Astrocyte (in vitro differentiated cells and primary cell): ENCODE measurements at regions not wholly inside any gene's neighbourhood (a gene's known extent, or its start where the extent isn't known, plus 50 kb on each side); places are given as distances from the start of the nearest gene placed in this dataset.
A peak's percentile ranks its signal among the peaks of the same experiment; 100 is the strongest.

ENCODE experiments used
- DNase-seq: peaks from one replicate; pipeline ENCODE4 v3.0.0-alpha.2; 2010; ENCODE audit warnings: low read depth
- FAIRE-seq: peaks from 2 replicates; lab custom pipeline; 2011; peaks lifted over from hg19 to GRCh38; lab: Jason Lieb, UNC
- H2AFZ ChIP-seq: 2 replicates; pipeline ENCODE4 v1.6.0; 2012; ENCODE audit warnings: low read depth, low read length, inconsistent platforms
- H3K27ac ChIP-seq: 2 replicates; pipeline ENCODE4 v1.5.1; 2011; ENCODE audit warnings: low read depth, low read length, inconsistent platforms
- H3K27me3 ChIP-seq: 2 replicates; pipeline ENCODE4 v1.6.0; 2011; ENCODE audit warnings: low read length, inconsistent platforms; ENCODE audit not compliant: insufficient read depth
- H3K36me3 ChIP-seq: 2 replicates; pipeline ENCODE4 v1.5.1; 2011; ENCODE audit warnings: low read length, inconsistent platforms; ENCODE audit not compliant: insufficient read depth
- H3K4me1 ChIP-seq: 2 replicates; pipeline ENCODE4 v1.5.1; 2011; ENCODE audit warnings: low read length, inconsistent platforms; ENCODE audit not compliant: insufficient read depth
- H3K4me2 ChIP-seq: 2 replicates; pipeline ENCODE4 v1.6.0; 2012; ENCODE audit warnings: low read length, inconsistent platforms
- H3K4me3 ChIP-seq: 2 replicates; pipeline ENCODE4 v1.5.1; 2011; ENCODE audit warnings: low read depth, mild to moderate bottlenecking, low read length, inconsistent platforms; ENCODE audit not compliant: insufficient read depth
- H3K79me2 ChIP-seq: 2 replicates; pipeline ENCODE4 v1.6.0; 2012; ENCODE audit warnings: mild to moderate bottlenecking, low read length, inconsistent platforms; ENCODE audit not compliant: insufficient read depth
- H3K9ac ChIP-seq: 2 replicates; pipeline ENCODE4 v1.6.0; 2012; ENCODE audit warnings: mild to moderate bottlenecking, low read length, inconsistent platforms
- H3K9me3 ChIP-seq: 2 replicates; pipeline ENCODE4 v1.5.1; 2012; ENCODE audit warnings: low read depth, mild to moderate bottlenecking, low read length, inconsistent platforms; ENCODE audit not compliant: insufficient read depth
- H4K20me1 ChIP-seq: 2 replicates; pipeline ENCODE4 v1.6.0; 2012; ENCODE audit warnings: low read length, inconsistent platforms; ENCODE audit not compliant: insufficient read depth
- H3K27ac Mint-ChIP-seq: one replicate; pipeline ENCODE4 v1.8.0; 2021; ENCODE audit warnings: mild to moderate bottlenecking, mixed read lengths; ENCODE audit not compliant: unreplicated experiment
- H3K27me3 Mint-ChIP-seq: one replicate; pipeline ENCODE4 v1.8.0; 2021; ENCODE audit warnings: low read depth, mixed read lengths; ENCODE audit not compliant: unreplicated experiment
- H3K36me3 Mint-ChIP-seq: one replicate; pipeline ENCODE4 v1.8.0; 2021; ENCODE audit warnings: low read depth, mixed read lengths; ENCODE audit not compliant: unreplicated experiment
- H3K4me1 Mint-ChIP-seq: one replicate; pipeline ENCODE4 v1.8.0; 2021; ENCODE audit warnings: low read depth, mixed read lengths; ENCODE audit not compliant: unreplicated experiment
- H3K4me3 Mint-ChIP-seq: one replicate; pipeline ENCODE4 v1.8.0; 2021; ENCODE audit warnings: mild to moderate bottlenecking, moderate library complexity, mixed read lengths; ENCODE audit not compliant: unreplicated experiment
- H3K9me3 Mint-ChIP-seq: one replicate; pipeline ENCODE4 v1.8.0; 2021; ENCODE audit warnings: mild to moderate bottlenecking, mixed read lengths; ENCODE audit not compliant: unreplicated experiment
- CTCF ChIP-seq: IDR thresholded peaks from 2 replicates; pipeline ENCODE4 v1.5.1; 2011; ENCODE audit warnings: low read depth, mild to moderate bottlenecking, inconsistent platforms, low read length, moderate library complexity; ENCODE audit not compliant: insufficient read depth
- EZH2 ChIP-seq: IDR thresholded peaks from 2 replicates; pipeline ENCODE4 v1.6.1; 2012; ENCODE audit warnings: mild to moderate bottlenecking, low read length, inconsistent platforms; ENCODE audit not compliant: insufficient read depth

- no peaks in the 10 kb centered on the region for H4K20me1 ChIP-seq
- H3K9ac ChIP-seq: no peak overlapping the region
- DNase-seq (no peak), FAIRE-seq (no peak)
- Mint-ChIP-seq H3K4me3 (no peak overlapping the region), H3K27ac (no peak overlapping the region), H3K4me1 (no peaks in the 10 kb centered on the region), H3K9me3 (peaks cover 4% of the 10 kb centered on the region), H3K27me3 (peaks cover 2% of the 10 kb centered on the region), H3K36me3 (no peaks in the 10 kb centered on the region)
- no peaks in the 10 kb centered on the region for H3K4me1 ChIP-seq
- H3K27ac ChIP-seq: no peak overlapping the region
- no peaks in the 10 kb centered on the region for H3K79me2 ChIP-seq
- H3K4me2 ChIP-seq: no peak overlapping the region
- no peaks in the 10 kb centered on the region for H3K36me3 ChIP-seq
- H3K4me3 ChIP-seq: no peak overlapping the region
- no peak overlapping the region for H2AFZ ChIP-seq
- no peaks in the 10 kb centered on the region for H3K27me3 ChIP-seq
- TF ChIP-seq CTCF: no peak
- no peak for TF ChIP-seq EZH2
- H3K9me3 ChIP-seq: peaks cover 4% of the 10 kb centered on the region
Measured at GRCh38 chr2:59690849-59691248, 862.6 kb downstream of the BCL11A start.

DNA sequence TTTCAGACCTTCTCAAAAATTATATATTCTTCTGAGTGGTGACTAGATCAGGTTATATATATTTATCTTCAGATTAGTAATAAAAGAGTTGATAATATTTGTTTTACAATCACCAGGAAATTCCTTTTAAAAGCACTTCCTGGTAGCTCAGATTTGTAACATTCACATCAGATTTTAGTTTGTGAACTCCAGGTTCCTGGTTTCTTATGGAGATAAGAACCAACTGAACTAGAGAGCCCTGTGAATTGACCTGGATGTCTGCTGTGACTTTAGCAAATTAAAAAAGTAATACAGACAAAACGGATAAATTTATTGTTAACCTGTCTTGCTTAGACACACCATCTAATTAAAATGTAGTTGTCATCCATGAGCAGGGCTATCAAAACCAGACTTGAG lies 868.7 kb downstream of the BCL11A start:
- FAIRE-seq: no peak

GRCh38 chr2:59684116-59684770 lies 869.2 kb downstream of the BCL11A start:
- Histone ChIP-seq H3K4me2 (no peak overlapping the region), H3K9ac (no peak overlapping the region), H3K79me2 (no peaks in the 10 kb centered on the region), H3K27ac (no peak overlapping the region), H3K4me1 (no peaks in the 10 kb centered on the region), H3K27me3 (no peaks in the 10 kb centered on the region), H2AFZ (no peak overlapping the region), H3K36me3 (no peaks in the 10 kb centered on the region), H4K20me1 (no peaks in the 10 kb centered on the region), H3K9me3 (no peaks in the 10 kb centered on the region), H3K4me3 (no peak overlapping the region)
- DNase-seq: no peak
- peak overlapping the region; percentile 31 for H3K27ac Mint-ChIP-seq
- H3K4me3 Mint-ChIP-seq: no peak overlapping the region
- peaks cover 7% of the 10 kb centered on the region for H3K4me1 Mint-ChIP-seq
- no peak for TF ChIP-seq CTCF
- TF ChIP-seq EZH2: no peak
- H3K36me3 Mint-ChIP-seq: no peaks in the 10 kb centered on the region
- FAIRE-seq: no peak
- H3K27me3 Mint-ChIP-seq: peaks cover 3% of the 10 kb centered on the region
- H3K9me3 Mint-ChIP-seq: peaks cover 2% of the 10 kb centered on the region

More for the DNA sequence above, 868.7 kb downstream of the BCL11A start:
- no peak overlapping the region for H3K4me2 ChIP-seq
- H4K20me1 ChIP-seq: no peaks in the 10 kb centered on the region
- Mint-ChIP-seq H3K27ac (peak overlapping the region; percentile 31), H3K4me1 (peaks cover 7% of the 10 kb centered on the region), H3K9me3 (peaks cover 2% of the 10 kb centered on the region), H3K4me3 (no peak overlapping the region), H3K36me3 (no peaks in the 10 kb centered on the region), H3K27me3 (peaks cover 3% of the 10 kb centered on the region)
- no peak overlapping the region for H3K4me3 ChIP-seq
- TF ChIP-seq EZH2: no peak
- no peaks in the 10 kb centered on the region for H3K9me3 ChIP-seq
- no peaks in the 10 kb centered on the region for H3K79me2 ChIP-seq
- no peak overlapping the region for H2AFZ ChIP-seq
- no peaks in the 10 kb centered on the region for H3K4me1 ChIP-seq
- no peaks in the 10 kb centered on the region for H3K27me3 ChIP-seq
- DNase-seq: no peak
- H3K27ac ChIP-seq: no peak overlapping the region
- H3K9ac ChIP-seq: no peak overlapping the region
- no peaks in the 10 kb centered on the region for H3K36me3 ChIP-seq
